HG02571 (cell line): ENCODE measurements at regions not wholly inside any gene's neighbourhood (a gene's known extent, or its start where the extent isn't known, plus 50 kb on each side); places are given as distances from the start of the nearest gene placed in this dataset.
"Not testable (repeated sequence)": the region's sequence is repeated elsewhere in the genome, so short reads cannot be mapped to it uniquely, and the experiment has no call there.

ENCODE experiments used
- ATAC-seq: cut with Tn5 transposase; IDR thresholded peaks from one replicate; pipeline ENCODE4 v1.9.1; 2021; ENCODE audit warnings: mild to moderate bottlenecking, moderate library complexity; ENCODE audit not compliant: unreplicated experiment

DNA sequence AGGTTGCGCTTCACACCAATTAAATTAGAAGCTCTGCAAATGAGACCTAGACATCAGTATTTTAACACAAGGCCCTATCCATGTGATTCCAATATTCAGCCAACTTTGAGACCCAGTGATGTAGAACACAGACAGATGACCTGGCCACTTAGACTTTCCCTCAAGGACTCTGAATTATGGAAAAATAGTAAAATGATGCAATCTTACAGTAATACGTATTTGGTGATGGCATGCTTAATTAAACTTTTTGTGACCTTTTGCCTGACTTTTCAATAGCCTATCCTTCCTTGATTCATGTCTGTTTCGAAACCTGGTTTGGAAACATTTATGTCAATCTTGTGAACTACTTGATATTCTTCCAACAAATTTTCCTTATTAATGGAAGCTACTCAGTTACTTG lies 521.2 kb downstream of the KCNA4 start:
- no peak for ATAC-seq

DNA sequence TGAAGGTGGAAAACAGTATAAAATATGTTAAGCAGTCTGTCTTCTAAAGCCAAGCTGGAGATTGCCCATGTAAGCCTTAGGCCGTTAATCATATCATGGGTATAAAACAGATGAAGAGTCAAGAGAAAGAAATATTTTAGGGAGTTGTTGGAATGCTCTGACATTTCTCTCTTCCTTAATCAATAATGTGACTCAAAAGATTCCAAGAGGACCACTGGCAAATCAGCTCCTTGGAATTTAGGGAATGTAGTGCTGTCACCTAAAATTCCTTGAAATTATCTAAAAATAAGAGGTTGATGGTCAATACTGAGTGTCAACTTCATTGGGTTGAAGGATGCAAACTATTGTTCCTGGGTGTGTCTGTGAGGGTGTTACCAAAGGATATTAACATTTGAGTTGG lies 525.9 kb downstream of the KCNA4 start:
- no peak for ATAC-seq

DNA sequence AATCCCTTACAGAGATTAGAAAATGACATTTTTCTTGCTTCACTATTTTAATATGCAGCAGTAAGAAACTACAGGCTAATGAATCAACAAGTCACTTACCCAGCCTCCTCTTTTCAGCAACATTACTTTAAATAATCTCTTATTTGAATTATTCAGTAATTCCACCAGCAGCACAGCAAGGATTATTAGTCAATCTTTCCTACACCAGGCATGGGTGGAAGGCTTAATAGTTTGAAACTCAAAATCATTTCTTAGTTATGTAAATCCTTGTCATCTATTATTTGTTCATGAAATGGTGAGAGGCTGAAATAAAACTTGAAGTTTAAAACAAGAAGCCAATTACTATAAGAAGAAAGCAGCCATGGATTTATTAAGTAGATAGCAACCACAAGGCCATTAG lies 530.5 kb downstream of the KCNA4 start:
- no peak for ATAC-seq

DNA sequence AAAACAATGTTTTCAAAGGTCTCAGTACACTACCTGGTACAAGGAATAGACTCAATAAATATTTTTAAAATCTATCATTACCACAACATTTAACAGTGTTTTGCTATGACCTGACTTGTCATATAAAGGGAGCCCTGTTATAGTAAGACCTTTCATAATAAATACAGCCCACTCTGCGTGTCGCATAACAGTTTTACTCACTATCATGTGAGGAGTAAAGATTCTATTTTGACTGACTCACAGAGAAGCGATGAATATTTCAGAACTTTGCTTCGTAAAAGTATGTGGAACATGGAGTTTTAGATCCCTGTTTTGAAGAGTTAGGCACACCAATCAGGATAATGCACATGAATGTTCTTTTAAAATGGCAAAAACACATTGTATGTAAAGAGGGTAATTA lies 531.2 kb downstream of the KCNA4 start:
- ATAC-seq: no peak

DNA sequence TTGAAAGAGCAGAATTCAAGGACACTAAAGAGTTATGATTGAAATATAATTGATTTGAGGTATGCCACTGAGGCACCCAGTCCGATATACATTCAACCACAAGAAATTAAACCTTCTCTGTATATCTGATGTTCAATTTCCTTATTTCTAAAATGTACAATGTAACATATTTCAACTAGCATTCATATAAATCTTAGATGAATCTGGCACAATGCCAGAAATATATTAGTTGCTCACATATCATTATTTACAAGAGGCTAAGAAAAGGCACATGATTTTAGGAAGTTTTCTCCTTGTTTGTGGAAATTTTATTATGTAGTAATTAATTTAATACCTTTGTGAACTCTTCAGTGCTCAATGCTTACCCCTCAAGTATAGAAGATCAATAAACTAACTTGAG lies 532.3 kb downstream of the KCNA4 start:
- no peak for ATAC-seq

DNA sequence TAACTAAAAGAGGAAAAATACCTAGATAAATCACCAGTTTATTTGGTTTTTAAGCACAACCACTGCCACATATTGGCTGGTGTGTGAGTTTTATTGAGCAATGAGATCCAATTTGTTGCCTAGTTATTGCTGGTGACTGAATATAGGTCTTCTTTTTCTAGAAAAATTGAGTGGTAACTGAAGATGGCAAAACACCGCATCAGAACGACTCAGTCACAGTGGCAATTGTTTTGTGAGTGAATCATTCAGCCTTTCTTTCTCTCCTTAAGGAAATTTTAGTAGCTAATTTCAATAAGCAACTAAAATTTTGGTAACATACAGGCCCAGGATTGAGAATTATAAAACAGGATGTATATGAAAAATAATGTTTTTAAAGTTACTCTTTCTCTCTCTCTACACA lies 533.0 kb downstream of the KCNA4 start:
- no peak for ATAC-seq

DNA sequence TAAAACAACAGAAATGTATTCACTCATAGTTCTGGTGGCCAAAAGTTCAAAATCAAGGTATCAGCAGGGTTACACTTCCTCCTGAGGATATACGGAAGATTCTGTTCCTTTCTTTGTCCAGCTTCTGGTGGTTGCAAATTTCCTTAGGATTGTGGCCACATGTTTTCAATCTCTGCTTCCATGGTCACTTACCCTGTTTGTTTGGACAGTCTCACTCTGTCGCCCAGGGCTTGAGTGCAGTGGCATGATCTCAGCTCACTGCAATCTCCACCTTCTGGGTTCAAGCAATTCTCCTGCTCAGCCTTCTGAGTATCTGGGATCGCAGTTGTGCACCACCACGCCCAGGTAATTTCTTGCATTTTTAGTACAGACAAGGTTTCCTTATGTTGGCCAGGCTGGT lies 534.3 kb downstream of the KCNA4 start:
- ATAC-seq: no peak

DNA sequence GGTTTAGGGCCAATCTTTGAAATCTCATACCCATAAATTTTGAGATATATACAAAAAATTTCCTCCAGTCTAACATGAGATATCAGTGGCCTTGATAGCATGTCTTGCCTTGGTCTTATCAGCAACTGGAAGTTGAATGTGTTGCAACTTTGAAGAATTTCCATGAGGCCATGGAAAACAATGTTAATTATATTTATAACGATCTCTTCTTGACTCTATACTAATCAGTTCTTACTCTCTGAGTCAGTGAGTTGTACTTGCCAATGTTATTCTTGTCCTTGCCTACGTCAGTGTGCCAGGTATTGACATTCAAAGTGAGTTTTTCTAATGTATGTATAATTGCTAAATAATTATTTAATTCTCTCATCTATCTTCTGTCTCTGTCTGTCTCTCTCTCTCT lies 535.1 kb downstream of the KCNA4 start:
- no peak for ATAC-seq

DNA sequence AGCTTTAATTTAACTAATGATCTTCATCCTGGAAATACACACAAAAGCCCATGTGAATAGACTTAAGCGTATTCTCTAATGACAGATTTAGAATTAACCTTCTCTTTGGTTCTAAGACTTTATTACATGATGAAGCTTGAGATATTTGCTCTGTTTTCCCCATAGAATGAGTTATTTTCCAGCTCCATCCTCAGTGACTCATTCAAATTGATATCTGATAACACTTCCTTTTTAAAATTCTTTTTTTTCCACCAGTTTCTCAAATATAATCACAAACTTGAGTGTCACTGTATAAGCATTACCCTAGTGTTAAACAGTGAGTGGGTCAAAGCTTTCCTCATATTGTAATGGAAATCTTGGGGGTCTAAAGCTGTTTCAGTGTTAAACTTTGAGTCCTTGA lies 535.8 kb downstream of the KCNA4 start:
- no peak for ATAC-seq

DNA sequence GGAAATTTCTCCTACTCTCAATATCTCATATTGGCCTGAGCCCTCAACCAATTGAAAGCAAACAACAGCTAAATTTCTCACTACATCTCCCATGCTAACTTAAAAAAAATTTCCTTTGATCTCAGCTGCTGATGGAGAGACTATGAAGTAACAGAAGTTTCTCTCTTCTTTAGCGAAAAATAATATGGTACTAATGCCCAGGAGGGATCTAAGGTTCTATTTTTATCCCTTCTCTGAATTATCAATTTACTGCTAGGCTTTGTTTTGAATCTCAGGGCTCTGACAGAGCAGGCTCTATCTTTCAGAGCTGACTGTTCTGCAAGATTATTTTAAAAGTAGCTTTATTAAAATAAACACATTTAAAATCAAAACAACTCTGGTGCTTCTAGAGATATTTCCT lies 558.6 kb downstream of the KCNA4 start:
- no peak for ATAC-seq

DNA sequence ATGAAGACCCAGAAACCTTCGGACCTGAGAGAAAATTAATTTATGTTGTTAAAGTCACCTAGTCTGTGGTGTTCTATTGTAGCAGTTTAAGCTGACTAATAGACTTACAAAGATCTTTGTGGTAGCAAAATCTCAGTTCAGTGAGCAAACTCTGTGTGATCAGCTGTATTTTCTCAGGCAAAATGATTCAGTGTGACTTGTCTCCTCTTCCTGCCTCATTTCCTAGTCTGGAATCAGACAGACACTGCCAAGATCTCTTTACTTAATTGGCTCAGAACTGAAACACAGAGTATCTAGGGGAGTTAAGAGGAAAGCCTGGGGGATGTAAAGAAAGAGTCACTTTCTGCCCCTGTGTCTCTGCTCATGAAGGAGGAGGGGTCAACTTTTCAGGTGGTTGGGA lies 564.7 kb downstream of the KCNA4 start:
- ATAC-seq: no peak

DNA sequence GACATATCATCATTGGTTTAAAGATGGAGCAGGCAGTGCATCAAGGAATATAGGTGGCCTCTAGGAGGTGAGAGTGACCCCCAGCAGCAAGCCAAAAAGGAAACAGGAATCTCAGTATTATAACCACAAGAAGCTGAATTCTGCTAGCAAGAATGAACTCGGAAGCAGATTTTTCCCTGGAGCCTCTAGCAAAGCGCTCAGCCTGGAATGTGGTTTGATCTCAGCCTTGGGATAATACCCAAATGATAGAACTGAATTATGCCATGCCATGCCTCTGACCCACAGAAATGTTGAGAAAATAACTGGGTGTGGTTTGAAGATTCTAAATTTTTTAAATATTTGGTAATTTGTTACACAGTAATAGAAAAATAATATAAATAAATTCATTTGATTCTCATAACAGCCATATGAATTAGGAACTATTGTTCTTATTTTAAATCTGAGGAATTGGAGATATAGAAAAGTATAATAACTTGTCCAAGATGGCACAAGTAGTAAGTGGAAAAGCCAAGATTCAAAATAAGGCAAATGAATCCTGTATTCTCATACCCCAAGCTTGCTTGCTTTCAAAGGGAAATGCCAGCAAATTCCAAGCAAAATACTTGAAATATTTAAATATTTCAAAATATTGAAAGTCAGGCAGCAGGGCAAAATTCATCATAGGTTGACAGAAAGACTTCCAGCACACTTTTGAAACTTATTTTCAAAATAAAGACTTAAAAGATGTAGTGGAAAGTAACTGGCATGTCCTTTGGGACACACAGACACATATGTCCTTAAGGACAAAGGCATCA lies 567.4 kb downstream of the KCNA4 start:
- no peak for ATAC-seq

DNA sequence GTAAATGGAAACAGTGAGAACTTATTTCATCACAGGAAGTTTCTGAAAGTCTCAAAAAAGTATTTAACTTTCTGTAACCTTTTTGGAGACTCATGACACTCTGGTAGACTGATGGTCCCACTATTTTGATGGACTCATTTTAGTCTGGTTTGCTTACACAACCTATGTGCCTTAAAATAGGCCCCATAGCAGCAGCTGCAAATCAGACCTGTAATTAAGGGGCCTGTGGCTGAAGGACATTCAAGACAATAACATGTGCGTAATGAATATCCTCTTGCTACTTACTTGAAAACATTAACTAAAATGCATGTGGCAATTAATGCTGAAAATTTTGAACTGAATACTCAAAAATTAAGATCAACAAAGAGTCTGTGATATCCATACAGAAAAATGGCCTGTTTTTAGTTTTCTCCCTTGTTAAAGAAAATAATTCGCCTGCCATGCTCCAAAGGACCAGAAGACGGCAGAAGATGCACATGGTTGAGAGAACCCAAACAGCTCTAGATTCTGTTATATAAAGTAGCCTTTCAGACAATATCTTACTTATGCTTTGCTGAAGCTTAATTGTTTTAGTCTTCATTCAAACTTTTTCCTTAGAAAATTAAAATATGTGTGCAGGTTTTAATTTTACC lies 568.5 kb downstream of the KCNA4 start:
- no peak for ATAC-seq

DNA sequence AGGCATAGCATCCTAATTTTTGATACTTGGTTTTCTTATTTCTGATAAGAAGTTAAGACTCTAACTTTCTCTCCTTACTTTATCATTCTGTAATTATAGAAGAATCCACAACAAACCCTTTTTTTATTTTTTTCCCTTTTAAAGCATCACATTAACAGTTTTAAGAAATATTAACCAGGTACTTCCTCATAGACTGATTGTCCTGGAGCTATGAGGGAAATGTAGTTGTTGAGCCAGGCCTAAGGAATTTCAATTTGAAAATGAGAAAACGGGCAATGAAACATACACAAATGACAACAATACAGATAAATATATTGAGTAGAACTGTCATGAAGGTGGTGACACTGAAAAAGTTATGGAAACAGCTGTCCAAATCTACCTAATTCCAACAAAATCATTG lies 569.0 kb downstream of the KCNA4 start:
- ATAC-seq: no peak

DNA sequence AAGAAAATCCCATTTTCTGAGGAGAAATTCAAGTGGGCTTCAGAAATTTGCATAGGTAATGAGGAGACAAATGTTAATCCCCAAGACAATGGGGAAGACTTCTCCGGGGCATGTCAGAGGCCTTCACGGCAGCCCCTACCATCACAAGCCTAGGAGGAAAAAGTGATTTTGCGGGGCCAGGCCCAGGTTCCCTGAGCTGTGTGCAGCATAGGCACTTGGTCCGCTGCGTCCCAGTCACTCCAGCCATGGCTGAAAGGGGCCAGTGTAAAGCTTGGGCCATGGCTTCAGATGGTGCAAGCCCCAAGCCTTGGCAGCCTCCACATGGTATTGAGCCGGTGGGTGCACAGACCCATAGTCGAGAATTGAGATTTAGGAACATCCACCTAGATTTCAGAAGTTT lies 570.7 kb downstream of the KCNA4 start:
- no peak for ATAC-seq

DNA sequence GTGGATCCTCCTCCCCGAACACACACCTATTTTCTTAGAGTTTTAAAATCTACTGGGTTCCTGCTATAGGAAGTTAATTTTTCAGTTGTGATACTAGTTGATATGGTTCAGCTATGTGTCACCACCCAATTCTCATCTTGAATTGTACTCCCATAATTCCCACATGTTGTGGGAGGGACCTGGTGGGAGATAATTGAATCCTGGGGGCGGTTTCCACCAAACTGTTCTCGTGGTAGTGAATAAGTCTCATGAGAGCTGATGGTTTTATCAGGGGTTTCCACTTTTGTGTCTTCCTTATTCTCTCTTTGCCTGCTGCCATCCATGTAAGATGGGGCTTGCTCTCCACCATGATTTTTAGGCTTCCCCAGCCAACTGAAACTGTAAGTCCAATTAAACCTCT lies 571.6 kb downstream of the KCNA4 start:
- not testable (repeated sequence) for ATAC-seq

DNA sequence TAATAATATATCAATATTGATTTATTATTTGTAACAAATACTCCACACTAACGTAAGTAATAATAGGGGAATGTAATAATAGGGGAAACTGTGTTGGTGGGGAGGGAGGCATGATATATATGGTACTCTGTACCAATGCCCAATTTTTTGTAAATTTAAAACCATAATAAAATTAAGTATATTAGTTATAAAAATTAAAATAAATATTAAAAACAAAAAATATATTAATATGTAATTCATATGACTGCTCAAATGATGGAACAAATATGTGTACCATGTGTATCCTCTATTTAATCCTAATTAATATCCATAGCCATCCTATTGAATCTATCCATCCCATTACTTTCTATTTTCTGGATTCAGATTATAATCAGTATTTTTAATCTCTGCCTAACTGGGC lies 578.0 kb downstream of the KCNA4 start:
- ATAC-seq: no peak

DNA sequence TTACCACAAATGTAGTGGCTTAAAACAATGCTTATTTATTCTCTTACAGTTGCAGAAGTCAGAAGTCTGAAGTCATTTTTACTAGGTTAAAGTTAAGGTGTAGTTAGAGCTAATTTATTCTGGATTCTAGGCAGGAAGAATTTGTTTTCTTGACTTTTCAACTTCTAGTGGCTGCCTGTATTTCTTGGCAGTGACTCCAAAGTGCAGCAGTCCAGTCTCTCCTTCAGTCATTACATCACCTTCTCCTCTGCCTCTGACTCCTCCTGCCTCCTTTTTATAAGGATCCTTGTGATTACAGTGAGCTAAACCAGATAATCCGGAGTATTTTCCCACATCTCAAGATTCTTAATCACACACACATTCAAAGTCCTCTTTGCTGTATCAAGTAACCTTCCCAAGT lies 581.4 kb downstream of the KCNA4 start:
- ATAC-seq: no peak

DNA sequence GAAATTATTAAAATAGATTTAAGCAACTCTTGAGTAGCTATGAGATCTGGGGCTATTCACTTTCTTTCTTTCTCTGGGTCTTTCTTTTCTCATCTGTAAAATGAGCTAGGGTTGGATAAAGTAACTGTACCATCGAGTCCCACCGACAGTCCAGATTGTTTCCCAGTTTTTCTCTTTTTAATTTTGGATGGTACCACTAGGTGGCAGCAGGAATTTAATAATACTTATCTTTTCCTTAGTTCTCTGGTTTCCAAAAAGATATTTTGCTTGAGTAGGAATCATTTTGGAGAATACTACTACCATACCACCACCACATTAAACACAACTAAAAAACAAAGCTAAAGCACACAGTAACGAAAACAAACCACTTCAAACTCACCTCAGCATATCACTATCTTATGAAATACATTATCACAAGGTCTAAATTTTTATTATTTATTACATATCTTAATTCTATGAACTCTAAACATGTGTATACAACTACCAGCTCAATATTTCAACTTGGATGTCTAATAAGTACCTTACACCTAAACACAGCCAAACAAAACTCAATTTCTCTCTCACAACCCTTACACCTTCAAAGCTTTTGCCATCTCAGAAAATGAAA lies 584.0 kb downstream of the KCNA4 start:
- ATAC-seq: no peak

DNA sequence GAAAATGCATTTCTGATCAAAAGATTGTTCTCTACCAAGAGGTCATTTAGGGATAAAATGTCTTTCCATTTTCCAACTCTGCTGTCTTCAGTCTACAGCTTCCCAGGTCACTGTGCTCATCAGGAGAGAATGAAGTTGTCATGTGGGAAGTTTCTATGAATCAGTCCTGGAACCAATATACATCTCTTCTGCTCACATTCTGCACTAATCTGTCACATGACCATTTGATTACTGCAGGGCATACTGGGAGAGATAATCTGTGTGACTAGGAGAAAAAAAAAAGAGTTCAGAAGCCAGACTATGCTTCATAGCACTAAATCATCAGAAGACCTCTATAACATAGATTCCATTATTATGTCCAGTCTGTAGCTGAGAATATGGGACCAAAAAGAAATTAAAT lies 611.5 kb downstream of the KCNA4 start:
- no peak for ATAC-seq

DNA sequence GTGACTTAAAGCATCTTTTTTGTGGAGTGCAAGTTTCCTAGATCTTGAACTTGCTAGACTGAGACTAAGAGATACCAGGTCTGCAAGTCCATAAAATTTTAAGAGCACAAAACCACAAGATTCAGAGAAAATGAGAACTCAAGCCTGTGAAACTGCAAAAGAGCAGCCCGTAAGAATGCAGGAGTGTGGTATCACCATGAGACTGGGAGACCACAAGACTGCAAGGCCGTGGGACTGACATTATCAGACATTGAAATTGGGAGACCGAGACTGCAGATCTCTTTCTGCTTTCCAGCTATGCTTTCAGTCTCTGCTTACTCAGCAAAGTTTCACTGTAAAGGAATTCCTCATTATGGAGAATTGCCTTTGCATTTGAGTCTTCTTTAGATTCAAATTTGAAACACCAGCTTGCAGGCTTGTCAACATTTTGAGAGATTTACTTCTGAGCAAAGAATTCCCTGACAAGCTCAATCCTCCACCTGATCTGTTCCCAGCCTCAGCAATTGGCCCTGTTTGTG lies 621.2 kb downstream of the KCNA4 start:
- no peak for ATAC-seq

DNA sequence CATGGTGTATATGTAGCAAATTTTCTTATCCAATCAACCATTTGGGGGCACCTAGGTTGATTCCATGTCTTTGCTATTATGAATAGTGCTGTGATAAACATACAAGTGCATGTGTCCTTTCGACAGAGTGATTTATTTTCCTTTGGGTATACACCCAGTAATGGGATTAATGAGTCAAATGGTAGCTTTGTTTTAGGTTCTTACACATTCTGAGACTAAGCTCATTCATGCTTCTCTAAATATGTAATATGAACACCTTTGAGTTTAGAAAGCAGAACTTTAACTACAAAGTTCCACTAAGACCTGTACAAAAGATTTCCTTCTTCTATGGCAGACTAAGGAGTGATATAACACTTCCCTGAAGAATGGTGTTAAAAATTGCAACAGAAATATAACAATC lies 627.0 kb downstream of the KCNA4 start:
- no peak for ATAC-seq
